ENCODE measurements at regions not wholly inside any gene's neighbourhood (a gene's known extent, or its start where the extent isn't known, plus 50 kb on each side); places are given as distances from the start of the nearest gene placed in this dataset.

DNA sequence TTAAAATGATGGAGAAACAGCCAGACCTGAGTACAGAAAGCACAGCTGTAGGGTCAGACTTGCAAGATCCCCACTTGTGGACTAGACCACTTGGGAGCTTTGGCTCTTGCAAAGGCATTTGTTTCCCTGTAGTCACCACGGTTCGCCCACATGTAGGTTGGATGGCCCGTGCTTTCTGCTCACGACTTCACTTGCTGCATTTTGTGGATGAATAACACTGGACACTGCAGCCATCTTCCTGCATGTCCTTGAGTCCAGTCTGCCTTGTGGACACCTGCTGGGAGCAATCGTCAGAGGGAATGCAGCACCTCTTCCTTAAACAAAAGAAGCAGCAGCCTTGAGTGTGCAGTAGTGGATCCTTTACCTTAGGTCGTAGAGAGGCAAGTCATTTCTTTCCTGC, 372.9 kb upstream of the IRX2 start:
- H3K4me1 Mint-ChIP-seq (ENCODE audit: low read depth) = no peaks in the 10 kb centered on the region
- H3K27me3 Mint-ChIP-seq (ENCODE audit: low read depth) = peaks cover 3% of the 10 kb centered on the region
- H3K27ac Mint-ChIP-seq = no peak overlapping the region
- no peaks in the 10 kb centered on the region for H3K36me3 Mint-ChIP-seq (ENCODE audit: low read depth)
- H3K4me3 Mint-ChIP-seq = no peak overlapping the region
- no peaks in the 10 kb centered on the region for H3K9me3 Mint-ChIP-seq

DNA sequence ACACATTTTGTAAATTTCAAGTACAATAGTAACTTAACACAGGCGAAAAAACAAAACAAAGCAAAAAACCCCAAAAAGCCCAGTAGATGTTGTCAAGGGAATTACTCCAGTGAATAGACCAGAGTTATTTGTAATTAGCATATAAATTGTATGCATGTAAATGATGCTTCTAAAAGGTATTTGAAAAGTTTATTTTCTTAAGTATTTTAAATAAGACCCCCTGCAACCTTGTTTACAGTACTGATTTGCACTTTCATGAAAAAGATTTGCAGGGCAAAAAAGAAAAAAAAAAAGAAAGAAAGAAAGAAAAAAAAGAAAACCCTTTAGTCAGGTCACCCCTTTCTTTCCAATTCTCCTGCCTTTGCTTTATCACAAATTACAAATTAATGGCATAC, 372.3 kb upstream of the IRX2 start:
- Mint-ChIP-seq H3K27ac (no peak overlapping the region), H3K27me3 (ENCODE audit: low read depth) (peaks cover 9% of the 10 kb centered on the region), H3K36me3 (ENCODE audit: low read depth) (no peaks in the 10 kb centered on the region), H3K4me1 (ENCODE audit: low read depth) (no peaks in the 10 kb centered on the region), H3K4me3 (no peak overlapping the region), H3K9me3 (no peaks in the 10 kb centered on the region)

DNA sequence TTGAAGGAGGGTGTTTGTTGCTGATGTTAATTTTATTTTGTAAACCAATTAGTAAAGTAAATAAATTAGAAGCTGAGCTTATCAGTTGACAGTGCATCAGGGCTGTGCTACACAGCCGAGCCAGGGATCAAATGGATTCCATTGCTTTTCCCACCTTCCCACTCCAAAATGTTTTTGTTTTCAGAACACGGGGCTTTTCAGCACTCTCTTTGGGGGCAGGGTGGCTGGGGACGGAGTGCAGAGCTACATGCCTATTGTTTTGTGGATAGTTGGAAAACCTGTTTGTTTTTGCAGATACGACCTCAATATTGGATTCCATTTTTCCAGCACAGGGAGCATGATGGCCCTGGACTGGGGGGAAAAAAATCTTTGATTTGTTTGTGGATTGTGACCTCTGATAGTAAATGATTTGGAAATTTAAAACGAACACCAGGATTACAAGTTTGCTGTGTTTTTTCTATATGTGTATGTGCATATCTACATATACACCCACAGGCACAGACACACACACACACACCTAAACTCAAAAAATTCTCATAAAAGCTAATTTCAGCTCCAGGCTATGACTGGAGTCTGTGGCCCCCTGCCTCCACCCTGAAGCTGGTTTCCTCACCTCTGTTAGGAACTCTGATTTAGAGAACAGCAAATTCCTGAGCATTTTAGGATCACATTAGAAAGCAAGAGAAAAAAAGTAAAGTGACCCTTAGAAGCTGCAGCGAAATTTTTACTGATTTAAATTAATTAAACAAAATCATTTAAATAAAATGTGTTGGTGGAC, 371.7 kb upstream of the IRX2 start:
- Mint-ChIP-seq H3K36me3 (ENCODE audit: low read depth) (no peaks in the 10 kb centered on the region), H3K27ac (no peak overlapping the region), H3K4me1 (ENCODE audit: low read depth) (no peaks in the 10 kb centered on the region), H3K27me3 (ENCODE audit: low read depth) (peaks cover 15% of the 10 kb centered on the region), H3K9me3 (no peaks in the 10 kb centered on the region), H3K4me3 (no peak overlapping the region)

DNA sequence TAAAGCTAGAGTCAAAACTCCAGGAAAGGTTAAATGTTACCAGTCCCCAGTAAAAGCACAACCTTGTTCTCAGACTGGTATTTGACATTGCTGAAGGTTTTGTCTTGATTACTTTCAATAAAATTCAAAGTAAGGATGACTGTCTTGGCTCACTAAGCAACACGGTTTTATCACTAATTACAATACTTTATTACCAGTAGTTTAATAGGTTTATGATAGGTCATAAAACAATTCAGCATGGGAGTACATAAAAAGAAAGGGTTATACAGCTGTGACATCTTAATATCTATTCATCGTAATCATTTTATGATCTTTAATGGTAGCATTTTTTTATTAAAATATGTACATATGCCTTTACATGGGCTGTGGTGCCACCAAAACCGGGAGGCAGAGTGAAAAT, 370.7 kb upstream of the IRX2 start:
- H3K4me3 Mint-ChIP-seq = no peak overlapping the region

DNA sequence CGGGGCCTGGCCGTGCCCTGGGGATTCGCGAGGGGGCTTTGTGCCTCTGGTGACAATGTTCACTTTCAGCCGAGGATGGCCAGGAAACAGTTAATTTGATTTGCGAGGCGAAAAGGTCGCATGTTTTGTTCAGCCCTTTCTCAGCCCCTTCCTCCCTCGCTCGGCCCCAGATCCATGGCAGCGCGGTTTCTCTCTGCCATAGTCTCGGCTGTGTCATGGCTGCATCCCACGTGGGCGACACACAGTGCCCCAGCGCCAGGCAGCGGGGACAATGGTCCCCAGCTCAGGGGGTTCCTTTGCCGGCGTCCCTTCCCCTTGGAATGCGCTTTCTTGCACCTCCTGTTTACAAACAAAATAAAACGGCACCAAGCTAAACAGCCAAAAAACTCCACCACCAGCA, 370.3 kb upstream of the IRX2 start:
- Mint-ChIP-seq H3K27me3 (ENCODE audit: low read depth) (peaks cover 26% of the 10 kb centered on the region), H3K36me3 (ENCODE audit: low read depth) (no peaks in the 10 kb centered on the region), H3K27ac (no peak overlapping the region), H3K4me1 (ENCODE audit: low read depth) (no peaks in the 10 kb centered on the region), H3K9me3 (no peaks in the 10 kb centered on the region), H3K4me3 (no peak overlapping the region)

More for the DNA sequence above, 370.7 kb upstream of the IRX2 start:
- no peaks in the 10 kb centered on the region for H3K9me3 Mint-ChIP-seq
- H3K27me3 Mint-ChIP-seq (ENCODE audit: low read depth) = peaks cover 22% of the 10 kb centered on the region
- no peaks in the 10 kb centered on the region for H3K4me1 Mint-ChIP-seq (ENCODE audit: low read depth)
- no peaks in the 10 kb centered on the region for H3K36me3 Mint-ChIP-seq (ENCODE audit: low read depth)
- no peak overlapping the region for H3K27ac Mint-ChIP-seq

DNA sequence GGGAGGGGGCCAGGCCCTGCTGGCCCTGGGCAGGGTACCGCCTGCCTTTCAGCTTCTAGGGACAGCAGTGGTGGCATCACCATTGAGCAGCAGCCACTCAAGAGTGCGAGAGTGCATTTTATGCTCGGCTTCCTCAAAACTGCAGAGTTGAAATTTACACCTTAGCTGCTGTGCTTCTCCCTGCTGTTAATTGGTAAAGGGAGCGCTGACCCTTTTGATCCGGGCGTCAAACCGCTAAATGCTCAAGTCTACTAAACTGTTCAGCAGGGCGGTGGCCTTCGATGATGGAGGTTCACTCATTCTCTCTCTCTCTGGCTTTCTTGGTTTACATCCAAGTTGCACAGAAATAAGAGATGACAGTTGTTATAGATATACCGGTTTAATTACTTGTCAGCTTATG, 368.6 kb upstream of the IRX2 start:
- Mint-ChIP-seq H3K9me3 (peaks cover 4% of the 10 kb centered on the region), H3K27ac (no peak overlapping the region), H3K27me3 (ENCODE audit: low read depth) (peaks cover 32% of the 10 kb centered on the region)

DNA sequence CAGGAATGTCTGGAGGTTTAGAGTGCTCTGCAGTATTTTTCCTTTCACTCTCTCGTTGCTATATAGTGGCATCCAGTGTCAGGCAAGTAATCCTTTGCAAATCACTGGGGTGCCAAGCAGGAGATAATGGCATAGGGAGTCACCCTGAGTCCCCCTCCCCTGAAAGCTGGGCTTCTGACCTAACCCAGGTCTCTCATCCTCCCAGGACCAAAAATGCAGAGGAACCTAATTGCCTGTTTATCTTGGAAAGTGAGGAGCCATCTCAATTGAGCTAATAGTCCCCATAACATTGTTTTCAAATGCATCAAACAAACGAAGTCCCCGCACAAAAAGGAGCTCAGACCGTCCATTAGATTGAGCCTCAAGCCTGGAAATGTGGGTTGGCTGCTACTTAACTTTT, 368.0 kb upstream of the IRX2 start:
- H3K4me3 Mint-ChIP-seq = no peak overlapping the region
- no peaks in the 10 kb centered on the region for H3K4me1 Mint-ChIP-seq (ENCODE audit: low read depth)
- H3K36me3 Mint-ChIP-seq (ENCODE audit: low read depth) = no peaks in the 10 kb centered on the region
- peaks cover 4% of the 10 kb centered on the region for H3K9me3 Mint-ChIP-seq
- H3K27me3 Mint-ChIP-seq (ENCODE audit: low read depth) = peaks cover 32% of the 10 kb centered on the region
- no peak overlapping the region for H3K27ac Mint-ChIP-seq

More for the DNA sequence above, 368.6 kb upstream of the IRX2 start:
- H3K4me3 Mint-ChIP-seq = no peak overlapping the region
- no peaks in the 10 kb centered on the region for H3K36me3 Mint-ChIP-seq (ENCODE audit: low read depth)
- no peaks in the 10 kb centered on the region for H3K4me1 Mint-ChIP-seq (ENCODE audit: low read depth)

DNA sequence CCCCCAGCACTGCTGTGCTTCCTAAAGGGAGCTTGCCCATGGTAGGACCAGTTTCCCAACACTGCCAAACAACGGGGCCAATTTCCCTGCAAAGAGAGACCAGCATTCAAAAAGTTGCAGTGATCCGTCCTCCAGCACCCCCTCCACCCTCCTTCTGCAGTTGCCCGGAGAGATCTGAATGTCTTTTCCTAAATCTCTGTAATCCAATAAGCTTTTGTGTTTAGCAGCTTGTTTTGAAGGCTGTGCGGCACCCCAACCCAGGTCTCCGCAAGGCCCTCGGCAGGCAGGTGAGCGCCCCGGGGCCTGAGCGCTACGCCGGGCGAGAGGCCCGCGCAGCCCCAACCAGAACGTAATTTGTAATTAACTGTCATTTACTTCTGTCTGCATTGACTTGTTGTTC, 366.9 kb upstream of the IRX2 start:
- Mint-ChIP-seq H3K9me3 (peaks cover 4% of the 10 kb centered on the region), H3K36me3 (ENCODE audit: low read depth) (no peaks in the 10 kb centered on the region), H3K4me1 (ENCODE audit: low read depth) (no peaks in the 10 kb centered on the region), H3K27ac (no peak overlapping the region), H3K27me3 (ENCODE audit: low read depth) (peaks cover 32% of the 10 kb centered on the region), H3K4me3 (no peak overlapping the region)

DNA sequence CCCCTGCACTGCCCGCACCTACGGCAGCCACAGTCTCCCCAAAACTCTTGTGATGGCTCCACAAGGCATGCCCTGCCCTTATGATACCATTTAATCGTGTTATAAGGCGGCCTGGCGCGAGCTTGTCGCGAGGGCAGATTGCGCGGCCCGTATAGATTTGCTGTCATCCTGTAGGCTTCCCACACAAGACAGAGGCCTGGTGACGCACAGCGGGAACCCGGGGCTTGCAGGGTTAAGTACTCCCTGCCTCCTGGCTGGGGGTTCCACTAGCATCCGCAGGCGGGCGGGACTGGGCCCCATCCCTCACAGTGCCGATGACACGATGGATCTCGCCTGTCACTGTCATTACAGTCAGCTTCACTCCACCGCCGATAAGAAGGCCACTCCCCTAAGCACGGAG, 364.9 kb upstream of the IRX2 start:
- Mint-ChIP-seq H3K9me3 (peaks cover 4% of the 10 kb centered on the region), H3K4me1 (ENCODE audit: low read depth) (no peaks in the 10 kb centered on the region), H3K27me3 (ENCODE audit: low read depth) (peaks cover 32% of the 10 kb centered on the region), H3K36me3 (ENCODE audit: low read depth) (no peaks in the 10 kb centered on the region), H3K4me3 (no peak overlapping the region), H3K27ac (no peak overlapping the region)

DNA sequence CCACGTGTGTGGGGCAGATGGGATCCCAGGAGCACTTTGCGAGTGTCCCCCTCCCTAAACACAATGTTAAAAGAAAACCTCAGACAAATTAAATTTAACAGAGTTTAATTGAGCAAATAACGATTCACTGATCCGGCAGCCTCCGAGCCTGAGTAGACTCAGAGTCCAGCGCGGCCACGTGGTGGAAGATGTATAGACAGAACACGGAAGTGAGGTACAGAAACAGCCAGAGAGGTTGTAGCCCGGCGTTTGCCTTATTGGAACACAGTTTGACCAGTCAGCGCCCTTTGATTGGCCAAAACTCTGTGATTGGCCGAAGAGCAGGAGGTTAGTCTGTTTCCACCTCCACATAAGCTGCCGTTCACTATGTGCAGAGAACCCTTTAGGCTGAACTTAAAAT, 363.0 kb upstream of the IRX2 start:
- Mint-ChIP-seq H3K4me3 (no peak overlapping the region), H3K27me3 (ENCODE audit: low read depth) (peaks cover 30% of the 10 kb centered on the region), H3K36me3 (ENCODE audit: low read depth) (no peaks in the 10 kb centered on the region), H3K27ac (no peak overlapping the region), H3K9me3 (peaks cover 4% of the 10 kb centered on the region), H3K4me1 (ENCODE audit: low read depth) (no peaks in the 10 kb centered on the region)

DNA sequence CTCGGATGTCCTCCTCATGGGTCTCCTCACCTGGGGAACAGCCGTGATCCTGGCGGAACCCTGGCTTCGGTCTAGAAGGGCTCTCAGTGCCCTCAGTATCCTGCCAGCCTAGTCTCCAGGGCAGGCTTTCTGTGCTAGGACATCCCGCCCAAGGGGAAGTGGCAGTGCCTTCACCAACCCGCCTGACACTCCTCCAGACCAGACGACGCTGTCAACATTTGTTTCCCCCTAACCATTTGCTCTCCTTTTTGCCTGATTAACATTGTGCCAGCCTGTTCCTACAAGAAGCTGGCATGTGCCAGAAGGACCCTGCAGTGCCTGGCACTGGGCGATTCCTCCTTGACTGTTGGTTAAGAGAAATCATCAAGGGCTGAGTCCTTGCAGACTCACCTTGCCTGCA, 358.9 kb upstream of the IRX2 start:
- H3K27ac Mint-ChIP-seq = no peak overlapping the region
- no peak overlapping the region for H3K4me3 Mint-ChIP-seq

DNA sequence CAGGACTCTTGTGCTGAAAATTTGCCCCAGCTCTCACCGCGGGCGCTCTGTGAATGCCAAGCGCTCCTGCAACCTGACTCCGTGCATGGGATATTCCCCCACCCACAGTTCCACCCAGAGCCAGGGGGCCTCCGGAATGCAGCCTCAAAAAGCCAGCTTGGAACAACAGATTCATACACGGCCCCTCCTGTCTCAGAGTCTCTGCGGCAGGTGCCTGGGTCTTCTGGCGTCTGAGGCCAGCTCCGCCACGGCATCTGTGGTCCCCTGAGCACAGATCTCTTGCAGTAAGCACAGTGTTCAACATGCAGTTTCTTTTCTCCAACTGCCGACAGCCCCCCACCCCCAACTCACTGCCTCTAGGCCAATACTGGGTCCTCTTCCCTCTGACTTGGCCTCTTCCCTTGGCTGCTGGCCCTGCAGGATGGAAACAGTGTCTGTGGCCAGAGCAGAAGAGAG, 355.7 kb upstream of the IRX2 start:
- Mint-ChIP-seq H3K4me1 (ENCODE audit: low read depth) (no peaks in the 10 kb centered on the region), H3K9me3 (no peaks in the 10 kb centered on the region), H3K36me3 (ENCODE audit: low read depth) (no peaks in the 10 kb centered on the region), H3K27me3 (ENCODE audit: low read depth) (peaks cover 16% of the 10 kb centered on the region), H3K4me3 (no peak overlapping the region), H3K27ac (no peak overlapping the region)

More for the DNA sequence above, 358.9 kb upstream of the IRX2 start:
- Mint-ChIP-seq H3K36me3 (ENCODE audit: low read depth) (no peaks in the 10 kb centered on the region), H3K9me3 (no peaks in the 10 kb centered on the region), H3K27me3 (ENCODE audit: low read depth) (no peaks in the 10 kb centered on the region), H3K4me1 (ENCODE audit: low read depth) (no peaks in the 10 kb centered on the region)

DNA sequence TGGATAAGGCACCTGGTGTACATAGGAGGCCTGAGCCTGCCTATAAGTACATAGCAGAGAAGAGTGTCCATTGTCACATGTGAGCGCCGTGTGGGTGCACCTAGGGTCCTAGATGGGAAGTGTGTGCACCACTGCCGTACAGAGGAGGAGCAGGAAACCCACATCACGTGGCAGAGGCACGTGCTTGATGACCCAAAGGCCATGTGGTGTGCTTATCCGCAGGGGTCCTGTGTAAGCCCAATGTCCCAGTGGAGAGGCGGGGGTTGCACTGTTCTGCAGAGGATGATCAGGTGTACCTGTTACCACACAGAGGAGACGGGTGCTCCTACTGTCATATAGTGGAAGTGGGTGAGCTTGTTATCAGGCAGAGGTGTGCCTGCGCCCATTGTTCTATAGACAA, 354.1 kb upstream of the IRX2 start:
- H3K27me3 Mint-ChIP-seq (ENCODE audit: low read depth) = peaks cover 16% of the 10 kb centered on the region
- no peak overlapping the region for H3K27ac Mint-ChIP-seq
- H3K4me1 Mint-ChIP-seq (ENCODE audit: low read depth) = no peaks in the 10 kb centered on the region

DNA sequence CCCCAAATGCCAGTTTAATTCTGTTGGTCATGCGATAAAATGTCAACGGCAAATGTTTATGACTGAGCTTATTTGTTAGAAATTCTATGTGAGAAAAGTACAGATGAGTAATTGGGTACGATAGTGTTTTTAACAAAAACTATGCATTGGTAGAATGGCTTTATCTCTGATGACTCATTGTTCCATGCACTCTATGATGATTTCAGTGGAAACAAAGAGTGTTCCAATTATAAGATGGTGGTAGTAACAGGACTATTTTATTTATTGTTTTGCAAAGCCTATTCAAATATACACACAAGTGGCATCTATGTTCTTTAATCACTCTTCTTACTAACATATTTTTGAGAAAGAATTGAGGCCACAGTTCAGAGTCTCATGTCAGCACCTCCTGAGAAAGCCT, 353.7 kb upstream of the IRX2 start:
- no peaks in the 10 kb centered on the region for H3K9me3 Mint-ChIP-seq
- no peaks in the 10 kb centered on the region for H3K36me3 Mint-ChIP-seq (ENCODE audit: low read depth)
- H3K4me3 Mint-ChIP-seq = no peak overlapping the region
- H3K4me1 Mint-ChIP-seq (ENCODE audit: low read depth) = no peaks in the 10 kb centered on the region
- H3K27me3 Mint-ChIP-seq (ENCODE audit: low read depth) = peaks cover 16% of the 10 kb centered on the region
- no peak overlapping the region for H3K27ac Mint-ChIP-seq

More for the DNA sequence above, 354.1 kb upstream of the IRX2 start:
- Mint-ChIP-seq H3K36me3 (ENCODE audit: low read depth) (no peaks in the 10 kb centered on the region), H3K9me3 (no peaks in the 10 kb centered on the region), H3K4me3 (no peak overlapping the region)

DNA sequence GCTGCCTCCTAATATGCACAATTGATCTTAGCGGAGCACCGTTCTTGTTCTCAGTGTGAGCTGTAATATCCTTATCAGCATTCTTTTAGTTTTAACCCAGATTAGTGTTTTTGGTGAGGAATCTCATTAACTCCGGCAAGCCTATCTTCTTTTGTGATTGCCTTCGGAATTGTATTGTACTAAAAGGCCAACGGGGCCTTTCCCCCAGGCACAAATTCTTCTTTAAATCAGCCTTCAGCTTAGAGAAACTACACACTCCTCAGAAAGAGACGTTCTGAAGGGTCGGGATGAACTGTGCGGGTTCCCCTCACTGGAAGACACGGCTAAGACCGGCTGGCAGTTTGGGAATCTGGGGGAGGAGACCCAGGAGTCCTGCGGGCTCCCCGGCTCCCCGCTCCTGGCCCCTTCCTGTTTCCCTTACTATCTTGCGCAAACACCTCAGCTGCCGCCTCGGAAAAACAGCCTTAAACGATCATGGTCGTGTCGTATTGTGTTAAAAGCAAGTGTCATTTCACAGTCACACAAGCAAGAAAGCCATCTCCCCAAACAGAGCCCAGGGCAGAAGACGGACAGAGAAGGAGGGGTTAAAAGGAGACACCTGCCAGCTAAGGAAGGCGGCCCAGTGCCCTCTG, 353.1 kb upstream of the IRX2 start:
- Mint-ChIP-seq H3K4me3 (no peak overlapping the region), H3K27me3 (ENCODE audit: low read depth) (peaks cover 16% of the 10 kb centered on the region), H3K4me1 (ENCODE audit: low read depth) (no peaks in the 10 kb centered on the region), H3K27ac (no peak overlapping the region), H3K36me3 (ENCODE audit: low read depth) (no peaks in the 10 kb centered on the region), H3K9me3 (no peaks in the 10 kb centered on the region)
